SU-DHL-6 (cell line): ENCODE measurements at regions not wholly inside any gene's neighbourhood (a gene's known extent, or its start where the extent isn't known, plus 50 kb on each side); places are given as distances from the start of the nearest gene placed in this dataset.

Experiments
- CTCF ChIP-seq: fragments of 200-600 bp; sonication (generic); IDR thresholded peaks from one replicate; pipeline ENCODE4 v1.5.1; 2017; ENCODE audit warnings: antibody characterized with exemption, mild to moderate bottlenecking, low read length, moderate library complexity; ENCODE audit not compliant: insufficient read depth, poor library complexity, severe bottlenecking
- EZH2phosphoT487 ChIP-seq: fragments of 200-600 bp; sonication (generic), shearing (Covaris generic); conservative IDR thresholded peaks from 2 replicates; pipeline ENCODE4 v1.6.1; 2018; ENCODE audit warnings: mild to moderate bottlenecking, antibody characterized with exemption, low read length, moderate library complexity, mixed read lengths

GRCh38 chr7:130901209-130901783, 167.3 kb upstream of the KLF14 start:
- TF ChIP-seq CTCF, result no peak
- no peak for TF ChIP-seq EZH2phosphoT487
